22Rv1 (cell line): ENCODE measurements at regions not wholly inside any gene's neighbourhood (a gene's known extent, or its start where the extent isn't known, plus 50 kb on each side); places are given as distances from the start of the nearest gene placed in this dataset.

Experiments
- CTCF ChIP-seq: fragments of 450-650 bp; IDR thresholded peaks from 2 replicates; pipeline ENCODE4 v1.5.1; 2017; ENCODE audit warnings: mild to moderate bottlenecking
- ZFX ChIP-seq: fragments of 450-650 bp; IDR thresholded peaks from 2 replicates; pipeline ENCODE4 v1.6.1; 2017; ENCODE audit warnings: antibody characterized with exemption, borderline replicate concordance

GRCh38 chr22:27429476-27429875, 372.1 kb downstream of the MN1 start:
- no peak for TF ChIP-seq CTCF
- no peak for TF ChIP-seq ZFX
